K562 (cell line): ENCODE measurements at regions not wholly inside any gene's neighbourhood (a gene's known extent, or its start where the extent isn't known, plus 50 kb on each side); places are given as distances from the start of the nearest gene placed in this dataset.

Source experiments
- ATF2 ChIP-seq: sonication (generic); formaldehyde crosslinking; IDR thresholded peaks from 2 replicates; pipeline ENCODE4 v1.8.1; 2022; ENCODE audit warnings: missing genetic modification reagents
- BDP1 ChIP-seq: IDR thresholded peaks from 3 replicates; pipeline ENCODE4 v1.6.1; 2011; ENCODE audit not compliant: insufficient read length, insufficient read depth
- CREB5 ChIP-seq: fragments of 250-450 bp; sonication (Bioruptor Pico); IDR thresholded peaks from 2 replicates; pipeline ENCODE4 v1.5.0; 2020; ENCODE audit warnings: mild to moderate bottlenecking
- FOS ChIP-seq: IDR thresholded peaks from 3 replicates; pipeline ENCODE4 v1.6.1; 2011; ENCODE audit not compliant: insufficient read length; ENCODE audit errors: extremely low read depth
- GABPA ChIP-seq: fragments of 200-800 bp; sonication (Bioruptor generic); conservative IDR thresholded peaks from 2 replicates; pipeline ENCODE4 v1.6.1; 2016; ENCODE audit warnings: low read depth, missing genetic modification characterization, missing compliant biosample characterization
- GABPB1 ChIP-seq: sonication (generic); formaldehyde crosslinking; IDR thresholded peaks from 2 replicates; pipeline ENCODE4 v1.8.0; 2022; ENCODE audit warnings: mild to moderate bottlenecking, missing genetic modification reagents
- POLR2AphosphoS5 ChIP-seq: IDR thresholded peaks from 2 replicates; pipeline ENCODE4 v1.6.1; 2011; ENCODE audit warnings: mild to moderate bottlenecking, low read depth, low read length, moderate library complexity; ENCODE audit not compliant: control insufficient read depth, insufficient read depth
- ZNF3 ChIP-seq: fragments of 250-450 bp; sonication (Bioruptor Pico); IDR thresholded peaks from 2 replicates; pipeline ENCODE4 v1.5.0; 2021; ENCODE audit warnings: mild to moderate bottlenecking, moderate library complexity
- TF ChIP-seq, protein P1 (sequence below), 3 experiments: IDR thresholded peaks in 2 of 3; conservative IDR thresholded peaks in 1 of 3; 2 replicates each; pipeline ENCODE4 v1.5.1; 2011 to 2012; ENCODE audit warnings: low read length in 3 of 3, mild to moderate bottlenecking in 3 of 3, control low read depth in 2 of 3, improper control_type of control experiment in 1 of 3, inconsistent platforms in 1 of 3, low read depth in 1 of 3, mixed read lengths in 1 of 3, moderate library complexity in 1 of 3; ENCODE audit not compliant: insufficient read depth in 2 of 3

GRCh38 chr5:57406641-57407040 is 76.0 kb downstream of the ACTBL2 start:
- no peak for TF ChIP-seq POLR2AphosphoS5
- no peak for TF ChIP-seq GABPB1
- TF ChIP-seq BDP1 = no peak
- TF ChIP-seq, protein P1, sequence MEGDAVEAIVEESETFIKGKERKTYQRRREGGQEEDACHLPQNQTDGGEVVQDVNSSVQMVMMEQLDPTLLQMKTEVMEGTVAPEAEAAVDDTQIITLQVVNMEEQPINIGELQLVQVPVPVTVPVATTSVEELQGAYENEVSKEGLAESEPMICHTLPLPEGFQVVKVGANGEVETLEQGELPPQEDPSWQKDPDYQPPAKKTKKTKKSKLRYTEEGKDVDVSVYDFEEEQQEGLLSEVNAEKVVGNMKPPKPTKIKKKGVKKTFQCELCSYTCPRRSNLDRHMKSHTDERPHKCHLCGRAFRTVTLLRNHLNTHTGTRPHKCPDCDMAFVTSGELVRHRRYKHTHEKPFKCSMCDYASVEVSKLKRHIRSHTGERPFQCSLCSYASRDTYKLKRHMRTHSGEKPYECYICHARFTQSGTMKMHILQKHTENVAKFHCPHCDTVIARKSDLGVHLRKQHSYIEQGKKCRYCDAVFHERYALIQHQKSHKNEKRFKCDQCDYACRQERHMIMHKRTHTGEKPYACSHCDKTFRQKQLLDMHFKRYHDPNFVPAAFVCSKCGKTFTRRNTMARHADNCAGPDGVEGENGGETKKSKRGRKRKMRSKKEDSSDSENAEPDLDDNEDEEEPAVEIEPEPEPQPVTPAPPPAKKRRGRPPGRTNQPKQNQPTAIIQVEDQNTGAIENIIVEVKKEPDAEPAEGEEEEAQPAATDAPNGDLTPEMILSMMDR (IDR thresholded peaks at IDR 0.05 in 2 of 3, conservative IDR thresholded peaks at IDR 0.05 in 1 of 3; ENCODE audit: insufficient read depth in 2 of 3, low read depth in 1 of 3, low read length in 3 of 3) = no peak
- TF ChIP-seq ZNF3 (CRISPR knock-in tag) = no peak
- TF ChIP-seq ATF2 (CRISPR knock-in tag) = no peak
- TF ChIP-seq CREB5 (CRISPR knock-in tag) = no peak
- TF ChIP-seq GABPA (tag) = no peak
- no peak for TF ChIP-seq FOS
